IMR-90 (cell line): ENCODE measurements at regions not wholly inside any gene's neighbourhood (a gene's known extent, or its start where the extent isn't known, plus 50 kb on each side); places are given as distances from the start of the nearest gene placed in this dataset.

Experiments
- ATAC-seq: fragments of 200-7000 bp; cut with Tn5 transposase; 2 replicates; pipeline ENCODE4 v1.9.1; 2020; ENCODE audit warnings: low read depth, mild to moderate bottlenecking, moderate library complexity
- BruUV-seq: library from RNA; stranded (reverse); fragments of 400-500 nt; replicated peaks from 2 replicates; lab custom pipeline; 2021; lab: Mats Ljungman, UMichigan
- CTCF ChIA-PET: fragments of 300-600 bp; formaldehyde crosslinking; extraction: SDS; loops from one replicate; lab custom pipeline; 2021; ENCODE audit warnings: antibody characterized with exemption; lab: Yijun Ruan, JAX
- POLR2A ChIA-PET: fragments of 300-600 bp; sonication (Branson Sonifier 250); formaldehyde crosslinking; loops from one replicate; lab custom pipeline; 2022; ENCODE audit warnings: antibody characterized with exemption; ENCODE audit not compliant: unreplicated experiment; lab: Charles Lee
- DNase-seq: peaks from one replicate; pipeline ENCODE4 v3.0.0; 2013
- H2AFZ ChIP-seq: replicated peaks from 2 replicates; pipeline ENCODE3; 2013; ENCODE audit warnings: low read length, mild to moderate bottlenecking; ENCODE audit not compliant: poor library complexity
- H2AK5ac ChIP-seq: 2 replicates; pipeline ENCODE4 v1.6.1; 2013; ENCODE audit warnings: low read depth, low read length, inconsistent platforms
- H2AK9ac ChIP-seq: replicated peaks from 2 replicates; pipeline ENCODE3; 2013; ENCODE audit warnings: mild to moderate bottlenecking, low read depth, low read length, moderate library complexity; ENCODE audit not compliant: poor library complexity
- H2BK120ac ChIP-seq: 2 replicates; pipeline ENCODE4 v1.6.1; 2013; ENCODE audit warnings: low read depth, low read length, inconsistent platforms
- H2BK15ac ChIP-seq: 3 replicates; pipeline ENCODE4 v1.6.1; 2013; ENCODE audit warnings: low read depth, low read length, inconsistent platforms
- H2BK20ac ChIP-seq: 2 replicates; pipeline ENCODE4 v1.6.1; 2013; ENCODE audit warnings: low read depth, mild to moderate bottlenecking, inconsistent platforms, low read length, moderate library complexity
- H2BK5ac ChIP-seq: 2 replicates; pipeline ENCODE4 v1.6.1; 2013; ENCODE audit warnings: mild to moderate bottlenecking, low read depth, low read length, inconsistent platforms; ENCODE audit not compliant: poor library complexity, severe bottlenecking
- H3K14ac ChIP-seq: replicated peaks from 2 replicates; pipeline ENCODE4 v1.6.1; 2013; ENCODE audit warnings: low read depth, low read length, inconsistent platforms
- H3K18ac ChIP-seq: 2 replicates; pipeline ENCODE4 v1.6.1; 2013; ENCODE audit warnings: low read depth, low read length, control low read depth
- H3K23ac ChIP-seq: 2 replicates; pipeline ENCODE4 v1.6.1; 2013; ENCODE audit warnings: low read depth, low read length, inconsistent platforms
- H3K27ac ChIP-seq: 2 replicates; pipeline ENCODE4 v1.5.1; 2013; ENCODE audit warnings: mild to moderate bottlenecking, control low read depth, low read length; ENCODE audit not compliant: insufficient read depth
- H3K27me3 ChIP-seq: 2 replicates; pipeline ENCODE4 v1.6.1; 2013; ENCODE audit warnings: low read length; ENCODE audit not compliant: control insufficient read depth, insufficient read depth
- H3K36me3 ChIP-seq: 2 replicates; pipeline ENCODE4 v1.6.1; 2013; ENCODE audit warnings: low read length, mixed read lengths; ENCODE audit not compliant: control insufficient read depth, insufficient read depth
- H3K4ac ChIP-seq: 2 replicates; pipeline ENCODE4 v1.6.1; 2013; ENCODE audit warnings: low read depth, low read length, inconsistent platforms
- H3K4me1 ChIP-seq: 2 replicates; pipeline ENCODE4 v1.6.1; 2013; ENCODE audit warnings: low read length, mixed read lengths; ENCODE audit not compliant: control insufficient read depth, insufficient read depth
- H3K4me2 ChIP-seq: 2 replicates; pipeline ENCODE4 v1.6.1; 2013; ENCODE audit warnings: low read depth, mild to moderate bottlenecking, control low read depth, low read length, moderate library complexity
- H3K4me3 ChIP-seq: 2 replicates; pipeline ENCODE4 v1.5.1; 2013; ENCODE audit warnings: low read depth, mild to moderate bottlenecking, control low read depth, low read length, moderate library complexity; ENCODE audit not compliant: insufficient read depth
- H3K56ac ChIP-seq: 2 replicates; pipeline ENCODE4 v1.6.1; 2013; ENCODE audit warnings: low read length, inconsistent platforms; ENCODE audit not compliant: insufficient read depth; ENCODE audit errors: extremely low read depth
- H3K79me1 ChIP-seq, 2 experiments: 2 replicates each; pipeline ENCODE4 v1.6.1; 2013; ENCODE audit warnings: low read length in 2 of 2, inconsistent platforms in 1 of 2, low read depth in 1 of 2
- H3K9ac ChIP-seq: 2 replicates; pipeline ENCODE4 v1.6.1; 2013; ENCODE audit warnings: low read depth, low read length, control low read depth
- H3K9me1 ChIP-seq: 2 replicates; pipeline ENCODE4 v1.6.1; 2013; ENCODE audit warnings: low read length, inconsistent platforms; ENCODE audit not compliant: insufficient read depth
- H3K9me3 ChIP-seq: 2 replicates; pipeline ENCODE4 v1.6.1; 2013; ENCODE audit warnings: low read length; ENCODE audit not compliant: control insufficient read depth, insufficient read depth
- H4K20me1 ChIP-seq: 2 replicates; pipeline ENCODE4 v1.6.1; 2013; ENCODE audit warnings: low read length, inconsistent platforms; ENCODE audit not compliant: insufficient read depth
- H4K5ac ChIP-seq: 2 replicates; pipeline ENCODE4 v1.6.1; 2013; ENCODE audit warnings: mild to moderate bottlenecking, low read depth, low read length, control low read depth
- H4K8ac ChIP-seq, 2 experiments: 2 replicates each; pipeline ENCODE4 v1.6.1; 2013; ENCODE audit warnings: low read depth in 2 of 2, low read length in 2 of 2, control low read depth in 1 of 2, inconsistent platforms in 1 of 2
- H4K91ac ChIP-seq: 2 replicates; pipeline ENCODE4 v1.6.1; 2013; ENCODE audit warnings: low read depth, low read length, inconsistent platforms; ENCODE audit not compliant: insufficient read depth
- POLR2A ChIP-seq: IDR thresholded peaks from 2 replicates; pipeline ENCODE4 v1.6.1; 2012; ENCODE audit warnings: mild to moderate bottlenecking, low read depth, low read length
- WGBS, 2 experiments: methylation state at CpG; one replicate each; pipeline versions ENCODE4 v1.1.5 to v1.1.7; 2013; ENCODE audit warnings: missing lambda C conversion rate in 2 of 2; ENCODE audit not compliant: insufficient read length in 1 of 2; ENCODE audit errors: extremely low coverage in 2 of 2; 5-methylcytosine and 5-hydroxymethylcytosine counted together
- dilution Hi-C: fragments of 300-500 bp; cut with HindIII; formaldehyde crosslinking; loops from one replicate; pipeline ENCODE4 v1.14.3; 2018; ENCODE audit warnings: low sequenced_read_pairs; ENCODE audit not compliant: unreplicated experiment
- in situ Hi-C: fragments of 300-500 bp; cut with MboI; formaldehyde crosslinking; loops from 3 replicates; pipeline ENCODE4 v1.14.3; 2019; ENCODE audit warnings: low sequenced_read_pairs, inconsistent platforms, mixed read lengths
- intact Hi-C: fragments of 100-400 bp; cut with micrococcal nuclease; formaldehyde crosslinking; loops from 2 replicates; pipeline ENCODE4 v1.10.0; 2022
- TF ChIP-seq, protein P1 (sequence below): fragments of 150-350 bp; IDR thresholded peaks from 2 replicates; pipeline ENCODE4 v1.6.1; 2016; ENCODE audit warnings: low read depth, mild to moderate bottlenecking, low read length, moderate library complexity, borderline replicate concordance

DNA sequence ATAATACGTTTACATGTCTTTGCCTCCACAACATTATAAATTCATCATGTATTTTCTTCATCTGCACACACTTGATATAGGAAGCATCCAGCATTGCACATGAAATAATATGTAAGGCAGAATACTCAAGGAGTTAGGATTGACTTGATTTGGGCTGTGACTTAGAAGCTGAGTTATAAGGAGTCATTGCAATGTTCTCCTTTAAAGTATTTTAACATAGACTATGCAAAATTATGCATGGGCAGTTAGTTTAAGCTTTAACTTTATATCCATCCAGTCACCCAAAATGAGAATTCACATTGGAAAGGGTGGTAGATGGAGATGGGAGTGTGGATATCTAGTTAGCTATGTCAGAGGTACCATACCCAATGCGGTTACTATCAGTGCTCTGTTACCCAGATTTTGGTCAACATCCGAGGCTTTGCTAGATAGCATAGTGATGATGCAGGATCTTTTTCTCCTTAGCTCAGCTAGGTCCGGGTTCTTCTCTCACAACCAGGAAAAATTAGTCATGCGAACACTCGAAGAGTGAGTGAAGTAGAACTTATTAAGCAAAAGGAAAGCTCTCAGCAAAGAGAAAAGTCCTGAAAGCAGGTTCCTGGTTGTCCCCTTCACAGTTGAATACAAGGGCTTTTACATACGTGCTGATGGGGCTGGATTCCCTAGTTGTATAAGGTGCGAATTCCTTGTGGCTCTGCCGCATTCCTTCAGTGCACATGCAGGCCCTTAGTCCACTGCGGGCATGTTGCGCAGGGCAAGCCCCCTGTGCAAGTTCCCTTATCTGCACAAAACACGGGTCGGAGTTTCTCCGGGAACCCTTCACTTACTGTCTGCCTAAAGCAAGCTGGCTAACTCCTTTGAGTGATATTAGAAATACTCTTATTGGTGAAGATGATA is 73.1 kb upstream of the FAM20A start:
- Histone ChIP-seq H2AFZ (no peak overlapping the region), H3K14ac (no peak overlapping the region), H3K56ac (no peak overlapping the region), H2BK20ac (no peak overlapping the region), H3K36me3 (no peaks in the 10 kb centered on the region), H3K4me1 (no peaks in the 10 kb centered on the region), H3K79me1 (no peaks in the 10 kb centered on the region), H2BK120ac (no peak overlapping the region), H2BK5ac (no peak overlapping the region), H2BK15ac (no peak overlapping the region), H3K9ac (no peak overlapping the region), H3K4ac (no peak overlapping the region), H3K4me2 (no peak overlapping the region), H3K18ac (no peak overlapping the region), H4K5ac (no peak overlapping the region), H4K8ac (no peak overlapping the region), H4K91ac (no peak overlapping the region), H3K9me1 (no peaks in the 10 kb centered on the region), H4K20me1 (no peaks in the 10 kb centered on the region), H3K4me3 (no peak overlapping the region), H3K27me3 (no peaks in the 10 kb centered on the region; the same call in 1 of the 2 replicates), H3K27ac (no peak overlapping the region), H2AK5ac (no peak overlapping the region), H3K23ac (no peak overlapping the region), H3K9me3 (no peaks in the 10 kb centered on the region), H2AK9ac (no peak overlapping the region)
- no CpG with 5 or more reads among the region's 14 CpGs for WGBS, 2 experiments
- dilution Hi-C loops: no loop called here
- DNase-seq (no peak), ATAC-seq (no peak)
- intact Hi-C loops: no loop called here
- ChIA-PET CTCF (no interaction called here), POLR2A (no interaction called here)
- in situ Hi-C loops: no loop called here
- no peak for TF ChIP-seq POLR2A
- TF ChIP-seq, protein P1, sequence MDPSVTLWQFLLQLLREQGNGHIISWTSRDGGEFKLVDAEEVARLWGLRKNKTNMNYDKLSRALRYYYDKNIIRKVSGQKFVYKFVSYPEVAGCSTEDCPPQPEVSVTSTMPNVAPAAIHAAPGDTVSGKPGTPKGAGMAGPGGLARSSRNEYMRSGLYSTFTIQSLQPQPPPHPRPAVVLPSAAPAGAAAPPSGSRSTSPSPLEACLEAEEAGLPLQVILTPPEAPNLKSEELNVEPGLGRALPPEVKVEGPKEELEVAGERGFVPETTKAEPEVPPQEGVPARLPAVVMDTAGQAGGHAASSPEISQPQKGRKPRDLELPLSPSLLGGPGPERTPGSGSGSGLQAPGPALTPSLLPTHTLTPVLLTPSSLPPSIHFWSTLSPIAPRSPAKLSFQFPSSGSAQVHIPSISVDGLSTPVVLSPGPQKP: no peak
- no TSS peak for BruUV-seq
